ENCODE measurements at regions not wholly inside any gene's neighbourhood (a gene's known extent, or its start where the extent isn't known, plus 50 kb on each side); places are given as distances from the start of the nearest gene placed in this dataset.

GRCh38 chr16:5647051-5647450 is 549.5 kb upstream of the EEF2KMT start:
- peaks cover 32% of the 10 kb centered on the region for H3K9me3 Mint-ChIP-seq
- no peaks in the 10 kb centered on the region for H3K4me1 Mint-ChIP-seq (ENCODE audit: low read depth)
- no peak overlapping the region for H3K4me3 Mint-ChIP-seq
- H3K27ac Mint-ChIP-seq, result no peak overlapping the region
- TF ChIP-seq CTCF (IDR thresholded peaks at IDR 0.05), result no peak
- H3K36me3 Mint-ChIP-seq (ENCODE audit: low read depth), result no peaks in the 10 kb centered on the region
- no peaks in the 10 kb centered on the region; the same call in 1 of the 2 replicates for H3K27me3 Mint-ChIP-seq (ENCODE audit: insufficient read depth)
- DNase-seq, result no peak

GRCh38 chr16:5643855-5644531 is 546.4 kb upstream of the EEF2KMT start:
- H3K27me3 Mint-ChIP-seq (ENCODE audit: insufficient read depth), result peaks cover 3% of the 10 kb centered on the region; the same call in 1 of the 2 replicates
- no peak overlapping the region for H3K4me3 Mint-ChIP-seq
- TF ChIP-seq CTCF (IDR thresholded peaks at IDR 0.05), result no peak
- H3K36me3 Mint-ChIP-seq (ENCODE audit: low read depth), result no peaks in the 10 kb centered on the region
- H3K4me1 Mint-ChIP-seq (ENCODE audit: low read depth), result no peaks in the 10 kb centered on the region
- H3K9me3 Mint-ChIP-seq, result peaks cover 43% of the 10 kb centered on the region
- no peak for DNase-seq
- H3K27ac Mint-ChIP-seq, result no peak overlapping the region

- no peak for TF ChIP-seq CTCF (IDR thresholded peaks at IDR 0.05)
- Mint-ChIP-seq H3K36me3 (ENCODE audit: low read depth) (no peaks in the 10 kb centered on the region), H3K27me3 (ENCODE audit: insufficient read depth) (peaks cover 3% of the 10 kb centered on the region; the same call in 1 of the 2 replicates), H3K4me3 (no peak overlapping the region), H3K4me1 (ENCODE audit: low read depth) (no peaks in the 10 kb centered on the region), H3K27ac (no peak overlapping the region), H3K9me3 (peaks cover 39% of the 10 kb centered on the region)
- DNase-seq, result no peak
These were observed 544.8 kb upstream of the EEF2KMT start for GRCh38 chr16:5642436-5642835.

- Mint-ChIP-seq H3K36me3 (ENCODE audit: low read depth) (no peaks in the 10 kb centered on the region), H3K27ac (no peak overlapping the region), H3K4me1 (ENCODE audit: low read depth) (no peaks in the 10 kb centered on the region), H3K9me3 (peaks cover 40% of the 10 kb centered on the region), H3K4me3 (no peak overlapping the region), H3K27me3 (ENCODE audit: insufficient read depth) (peaks cover 3% of the 10 kb centered on the region; the same call in 1 of the 2 replicates)
- no peak for DNase-seq
- no peak for TF ChIP-seq CTCF (IDR thresholded peaks at IDR 0.05)
These were observed 544.4 kb upstream of the EEF2KMT start for GRCh38 chr16:5642011-5642410.

GRCh38 chr16:5640883-5641282 is 543.3 kb upstream of the EEF2KMT start:
- H3K27me3 Mint-ChIP-seq (ENCODE audit: insufficient read depth), result peaks cover 3% of the 10 kb centered on the region; the same call in 1 of the 2 replicates
- peaks cover 40% of the 10 kb centered on the region for H3K9me3 Mint-ChIP-seq

More at GRCh38 chr16:5640883-5641282, 543.3 kb upstream of the EEF2KMT start:
- Mint-ChIP-seq H3K36me3 (ENCODE audit: low read depth) (no peaks in the 10 kb centered on the region), H3K4me1 (ENCODE audit: low read depth) (no peaks in the 10 kb centered on the region), H3K4me3 (no peak overlapping the region), H3K27ac (no peak overlapping the region)
- TF ChIP-seq CTCF (IDR thresholded peaks at IDR 0.05), result no peak
- no peak for DNase-seq
